ENCODE measurements at regions not wholly inside any gene's neighbourhood (a gene's known extent, or its start where the extent isn't known, plus 50 kb on each side); places are given as distances from the start of the nearest gene placed in this dataset.

DNA sequence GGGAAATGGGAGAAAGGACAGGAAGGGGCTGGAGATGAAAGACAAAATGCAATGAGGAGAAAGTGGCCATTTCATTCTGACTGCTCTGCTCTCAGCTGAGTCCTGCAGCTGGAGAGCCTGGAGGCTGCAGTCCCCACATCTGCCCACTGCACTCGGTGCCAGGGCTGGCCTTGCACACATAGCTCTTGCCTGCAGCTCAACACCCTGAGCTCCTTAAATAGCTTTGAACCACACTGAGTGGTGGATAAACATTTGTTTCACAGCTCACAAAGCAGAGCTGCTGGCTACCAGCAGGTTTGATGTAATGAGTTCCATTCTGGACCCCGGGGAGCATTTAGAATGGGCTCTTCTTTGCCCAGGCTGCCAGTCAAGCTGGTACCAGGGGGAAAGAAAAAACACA, 426.1 kb upstream of the CADM1 start:
- TF ChIP-seq, protein P1, sequence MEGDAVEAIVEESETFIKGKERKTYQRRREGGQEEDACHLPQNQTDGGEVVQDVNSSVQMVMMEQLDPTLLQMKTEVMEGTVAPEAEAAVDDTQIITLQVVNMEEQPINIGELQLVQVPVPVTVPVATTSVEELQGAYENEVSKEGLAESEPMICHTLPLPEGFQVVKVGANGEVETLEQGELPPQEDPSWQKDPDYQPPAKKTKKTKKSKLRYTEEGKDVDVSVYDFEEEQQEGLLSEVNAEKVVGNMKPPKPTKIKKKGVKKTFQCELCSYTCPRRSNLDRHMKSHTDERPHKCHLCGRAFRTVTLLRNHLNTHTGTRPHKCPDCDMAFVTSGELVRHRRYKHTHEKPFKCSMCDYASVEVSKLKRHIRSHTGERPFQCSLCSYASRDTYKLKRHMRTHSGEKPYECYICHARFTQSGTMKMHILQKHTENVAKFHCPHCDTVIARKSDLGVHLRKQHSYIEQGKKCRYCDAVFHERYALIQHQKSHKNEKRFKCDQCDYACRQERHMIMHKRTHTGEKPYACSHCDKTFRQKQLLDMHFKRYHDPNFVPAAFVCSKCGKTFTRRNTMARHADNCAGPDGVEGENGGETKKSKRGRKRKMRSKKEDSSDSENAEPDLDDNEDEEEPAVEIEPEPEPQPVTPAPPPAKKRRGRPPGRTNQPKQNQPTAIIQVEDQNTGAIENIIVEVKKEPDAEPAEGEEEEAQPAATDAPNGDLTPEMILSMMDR (IDR thresholded peaks at IDR 0.05), result no peak
- TF ChIP-seq EZH2 (IDR thresholded peaks at IDR 0.05), result no peak
- no peak for TF ChIP-seq EZH2phosphoT487 (IDR thresholded peaks at IDR 0.05)
